CD8-positive, alpha-beta memory T cell (primary cell): ENCODE measurements at regions not wholly inside any gene's neighbourhood (a gene's known extent, or its start where the extent isn't known, plus 50 kb on each side); places are given as distances from the start of the nearest gene placed in this dataset.

Source experiments
- CTCF ChIA-PET: fragments of 350-600 bp; sonication (Branson Sonifier 250); formaldehyde crosslinking; loops from one replicate; lab custom pipeline; 2021; ENCODE audit warnings: antibody characterized with exemption; lab: Charles Lee
- POLR2A ChIA-PET: fragments of 350-600 bp; sonication (Branson Sonifier 250); formaldehyde crosslinking; loops from one replicate; lab custom pipeline; 2021; ENCODE audit warnings: antibody characterized with exemption; lab: Charles Lee
- DNase-seq, 5 donors: peaks; one replicate each; pipeline versions ENCODE4 v3.0.0 to v3.0.0-alpha.2; 2020 to 2022; ENCODE audit warnings: mixed read lengths in 1 of 5
- H3K27ac ChIP-seq: one replicate; pipeline ENCODE4 v1.7.0; 2013; ENCODE audit warnings: low read depth, mild to moderate bottlenecking, low read length, moderate library complexity
- H3K27me3 ChIP-seq: 2 replicates; pipeline ENCODE4 v1.7.0; 2013; ENCODE audit warnings: low read length, mild to moderate bottlenecking; ENCODE audit not compliant: insufficient read depth, poor library complexity, severe bottlenecking
- H3K36me3 ChIP-seq: 2 replicates; pipeline ENCODE4 v1.7.0; 2013; ENCODE audit warnings: mild to moderate bottlenecking, low read length, moderate library complexity; ENCODE audit not compliant: insufficient read depth
- H3K4me1 ChIP-seq: 2 replicates; pipeline ENCODE4 v1.7.0; 2013; ENCODE audit warnings: mild to moderate bottlenecking, low read length, moderate library complexity; ENCODE audit not compliant: insufficient read depth
- H3K4me3 ChIP-seq: 2 replicates; pipeline ENCODE4 v1.7.0; 2013; ENCODE audit warnings: mild to moderate bottlenecking, low read length
- H3K9me3 ChIP-seq: 2 replicates; pipeline ENCODE4 v1.7.0; 2013; ENCODE audit warnings: mild to moderate bottlenecking, low read length
- H3K27ac Mint-ChIP-seq, 8 donors: one replicate each; pipeline ENCODE4 v1.8.0; 2020 to 2021; ENCODE audit warnings: mixed read lengths in 8 of 8, mild to moderate bottlenecking in 6 of 8, inconsistent platforms in 3 of 8, moderate library complexity in 3 of 8
- H3K27me3 Mint-ChIP-seq, 2 donors: one replicate each; pipeline ENCODE4 v1.8.0; 2020 to 2021; ENCODE audit warnings: mixed read lengths in 2 of 2, mild to moderate bottlenecking in 1 of 2, moderate library complexity in 1 of 2
- H3K36me3 Mint-ChIP-seq, 3 donors: one replicate each; pipeline ENCODE4 v1.8.0; 2020 to 2021; ENCODE audit warnings: mixed read lengths in 3 of 3, inconsistent platforms in 1 of 3, mild to moderate bottlenecking in 1 of 3
- H3K4me1 Mint-ChIP-seq, 3 donors: one replicate each; pipeline ENCODE4 v1.8.0; 2020 to 2021; ENCODE audit warnings: mixed read lengths in 3 of 3, inconsistent platforms in 1 of 3, mild to moderate bottlenecking in 1 of 3
- H3K4me3 Mint-ChIP-seq, 7 donors: one replicate each; pipeline ENCODE4 v1.8.0; 2020 to 2021; ENCODE audit warnings: mixed read lengths in 7 of 7, mild to moderate bottlenecking in 6 of 7, moderate library complexity in 4 of 7, inconsistent platforms in 2 of 7
- H3K9me3 Mint-ChIP-seq, 5 donors: one replicate each; pipeline ENCODE4 v1.8.0; 2020 to 2022; ENCODE audit warnings: mixed read lengths in 5 of 5, mild to moderate bottlenecking in 3 of 5, moderate library complexity in 2 of 5, inconsistent platforms in 1 of 5

GRCh38 chr7:131904760-131905327, 348.4 kb upstream of the PODXL start:
- DNase-seq, result no peak
- H3K27ac Mint-ChIP-seq, result no peak overlapping the region
- no peaks in the 10 kb centered on the region for H3K4me1 ChIP-seq
- H3K4me1 Mint-ChIP-seq, result no peaks in the 10 kb centered on the region
- no peaks in the 10 kb centered on the region for H3K36me3 ChIP-seq
- H3K36me3 Mint-ChIP-seq, result peaks cover 0 to 4% (median 0%) of the 10 kb centered on the region in 3 donors
- no peak overlapping the region for H3K27ac ChIP-seq
- CTCF ChIA-PET, result no interaction called here
- no peak overlapping the region for H3K4me3 Mint-ChIP-seq
- H3K4me3 ChIP-seq, result no peak overlapping the region
- H3K9me3 Mint-ChIP-seq, result peaks cover 0 to 8% (median 5%) of the 10 kb centered on the region in 5 donors
- no peaks in the 10 kb centered on the region for H3K9me3 ChIP-seq
- H3K27me3 ChIP-seq, result no peaks in the 10 kb centered on the region
- POLR2A ChIA-PET, result no interaction called here
- H3K27me3 Mint-ChIP-seq, result peaks cover 19 to 31% of the 10 kb centered on the region in 2 donors

GRCh38 chr7:131903315-131903714, 346.9 kb upstream of the PODXL start:
- no peak overlapping the region for H3K27ac Mint-ChIP-seq
- peaks cover 0 to 4% (median 0%) of the 10 kb centered on the region in 3 donors for H3K36me3 Mint-ChIP-seq
- no peak overlapping the region for H3K4me3 Mint-ChIP-seq

GRCh38 chr7:131900785-131901287, 344.4 kb upstream of the PODXL start:
- POLR2A ChIA-PET, result no interaction called here
- H3K27me3 Mint-ChIP-seq, result peaks cover 4 to 7% of the 10 kb centered on the region in 2 donors
- CTCF ChIA-PET, result no interaction called here

More at GRCh38 chr7:131903315-131903714, 346.9 kb upstream of the PODXL start:
- Histone ChIP-seq H3K36me3 (no peaks in the 10 kb centered on the region), H3K27me3 (no peaks in the 10 kb centered on the region), H3K27ac (no peak overlapping the region), H3K4me3 (no peak overlapping the region), H3K9me3 (no peaks in the 10 kb centered on the region), H3K4me1 (no peaks in the 10 kb centered on the region)
- Mint-ChIP-seq H3K27me3 (peaks cover 9 to 22% of the 10 kb centered on the region in 2 donors), H3K9me3 (peaks cover 0 to 8% (median 3%) of the 10 kb centered on the region in 5 donors), H3K4me1 (no peaks in the 10 kb centered on the region)
- ChIA-PET CTCF (no interaction called here), POLR2A (no interaction called here)
- no peak for DNase-seq

GRCh38 chr7:131899271-131900030, 343.0 kb upstream of the PODXL start:
- ChIA-PET CTCF (no interaction called here), POLR2A (no interaction called here)
- no peaks in the 10 kb centered on the region for H3K4me1 ChIP-seq
- Mint-ChIP-seq H3K27ac (no peak overlapping the region), H3K36me3 (peaks cover 0 to 1% (median 0%) of the 10 kb centered on the region in 3 donors), H3K27me3 (peaks cover 4 to 16% of the 10 kb centered on the region in 2 donors), H3K4me1 (no peaks in the 10 kb centered on the region), H3K4me3 (no peak overlapping the region), H3K9me3 (peaks cover 0 to 6% (median 2%) of the 10 kb centered on the region in 5 donors)
- no peak overlapping the region for H3K27ac ChIP-seq
- no peak overlapping the region for H3K4me3 ChIP-seq
- no peaks in the 10 kb centered on the region for H3K36me3 ChIP-seq
- H3K9me3 ChIP-seq, result no peaks in the 10 kb centered on the region
- H3K27me3 ChIP-seq, result no peaks in the 10 kb centered on the region
- no peak for DNase-seq

More at GRCh38 chr7:131900785-131901287, 344.4 kb upstream of the PODXL start:
- H3K9me3 ChIP-seq, result no peaks in the 10 kb centered on the region
- no peaks in the 10 kb centered on the region for H3K36me3 ChIP-seq
- H3K36me3 Mint-ChIP-seq, result peaks cover 0 to 1% (median 0%) of the 10 kb centered on the region in 3 donors
- H3K27me3 ChIP-seq, result no peaks in the 10 kb centered on the region
- H3K4me1 Mint-ChIP-seq, result no peaks in the 10 kb centered on the region
- H3K4me3 ChIP-seq, result no peak overlapping the region
- no peak overlapping the region for H3K4me3 Mint-ChIP-seq
- no peak for DNase-seq
- no peak overlapping the region for H3K27ac ChIP-seq
- no peaks in the 10 kb centered on the region for H3K4me1 ChIP-seq
- H3K9me3 Mint-ChIP-seq, result peaks cover 0 to 4% (median 2%) of the 10 kb centered on the region in 5 donors
- no peak overlapping the region for H3K27ac Mint-ChIP-seq

GRCh38 chr7:131898418-131898817, 342.0 kb upstream of the PODXL start:
- H3K4me3 ChIP-seq, result no peak overlapping the region
- no peaks in the 10 kb centered on the region for H3K36me3 ChIP-seq
- H3K27ac Mint-ChIP-seq, result no peak overlapping the region
- no peak overlapping the region for H3K27ac ChIP-seq
- H3K27me3 Mint-ChIP-seq, result peaks cover 4 to 19% of the 10 kb centered on the region in 2 donors
- no peaks in the 10 kb centered on the region for H3K9me3 ChIP-seq
- no peaks in the 10 kb centered on the region for H3K4me1 ChIP-seq
- POLR2A ChIA-PET, result no interaction called here
- peaks cover 0 to 1% (median 0%) of the 10 kb centered on the region in 3 donors for H3K36me3 Mint-ChIP-seq
- no peak overlapping the region for H3K4me3 Mint-ChIP-seq
- DNase-seq, result no peak
- H3K27me3 ChIP-seq, result no peaks in the 10 kb centered on the region
- peaks cover 0 to 6% (median 2%) of the 10 kb centered on the region in 5 donors for H3K9me3 Mint-ChIP-seq
- H3K4me1 Mint-ChIP-seq, result no peaks in the 10 kb centered on the region
- CTCF ChIA-PET, result no interaction called here

GRCh38 chr7:131897790-131898165, 341.4 kb upstream of the PODXL start:
- H3K4me3 Mint-ChIP-seq, result no peak overlapping the region
- peaks cover 0 to 1% (median 0%) of the 10 kb centered on the region in 3 donors for H3K36me3 Mint-ChIP-seq
- H3K4me1 Mint-ChIP-seq, result no peaks in the 10 kb centered on the region

GRCh38 chr7:131897016-131897789, 340.8 kb upstream of the PODXL start:
- Histone ChIP-seq H3K4me1 (no peaks in the 10 kb centered on the region), H3K27me3 (no peaks in the 10 kb centered on the region), H3K27ac (no peak overlapping the region), H3K9me3 (no peaks in the 10 kb centered on the region), H3K4me3 (no peak overlapping the region), H3K36me3 (no peaks in the 10 kb centered on the region)
- Mint-ChIP-seq H3K27me3 (peaks cover 4 to 22% of the 10 kb centered on the region in 2 donors), H3K27ac (no peak overlapping the region), H3K4me1 (no peaks in the 10 kb centered on the region), H3K9me3 (peaks cover 0 to 4% (median 2%) of the 10 kb centered on the region in 5 donors), H3K4me3 (no peak overlapping the region), H3K36me3 (peaks cover 0 to 1% (median 0%) of the 10 kb centered on the region in 3 donors)
- POLR2A ChIA-PET, result no interaction called here
- no peak for DNase-seq
- CTCF ChIA-PET, result no interaction called here

More at GRCh38 chr7:131897790-131898165, 341.4 kb upstream of the PODXL start:
- Mint-ChIP-seq H3K9me3 (peaks cover 0 to 4% (median 2%) of the 10 kb centered on the region in 5 donors), H3K27me3 (peaks cover 4 to 22% of the 10 kb centered on the region in 2 donors), H3K27ac (no peak overlapping the region)
- CTCF ChIA-PET, result no interaction called here
- H3K4me3 ChIP-seq, result no peak overlapping the region
- H3K27me3 ChIP-seq, result no peaks in the 10 kb centered on the region
- POLR2A ChIA-PET, result no interaction called here
- H3K4me1 ChIP-seq, result no peaks in the 10 kb centered on the region
- no peaks in the 10 kb centered on the region for H3K36me3 ChIP-seq
- DNase-seq, result no peak
- no peak overlapping the region for H3K27ac ChIP-seq
- H3K9me3 ChIP-seq, result no peaks in the 10 kb centered on the region
